HG03378 (cell line): ENCODE measurements at regions not wholly inside any gene's neighbourhood (a gene's known extent, or its start where the extent isn't known, plus 50 kb on each side); places are given as distances from the start of the nearest gene placed in this dataset.

Source experiments
- ATAC-seq: cut with Tn5 transposase; IDR thresholded peaks from one replicate; pipeline ENCODE4 v1.9.1; 2021; ENCODE audit warnings: mild to moderate bottlenecking, moderate library complexity; ENCODE audit not compliant: unreplicated experiment

- ATAC-seq = no peak
These were observed 531.9 kb downstream of the QKI start for GRCh38 chr6:163946437-163946836.

DNA sequence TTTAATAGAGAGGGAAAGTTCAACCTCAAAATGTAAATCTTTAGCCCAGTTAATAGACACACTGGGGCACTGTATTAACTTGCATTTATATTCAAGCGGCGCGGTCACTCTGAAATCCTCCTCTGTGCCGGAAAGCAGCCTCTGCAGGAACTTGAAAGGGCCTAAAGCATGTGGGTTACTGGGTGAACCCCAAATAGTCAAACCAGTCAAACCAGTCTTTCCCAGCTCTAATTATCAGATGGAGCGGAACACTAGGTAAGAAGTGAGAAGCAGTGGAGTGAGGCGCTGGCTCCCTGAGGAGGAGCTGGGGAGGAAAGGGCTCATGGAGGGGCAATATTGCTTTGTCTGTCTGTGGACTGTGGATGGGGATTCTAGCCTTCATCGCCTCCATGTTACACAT lies 531.3 kb downstream of the QKI start:
- no peak for ATAC-seq

- ATAC-seq = no peak
These were observed 530.4 kb downstream of the QKI start for GRCh38 chr6:163944897-163945296.

DNA sequence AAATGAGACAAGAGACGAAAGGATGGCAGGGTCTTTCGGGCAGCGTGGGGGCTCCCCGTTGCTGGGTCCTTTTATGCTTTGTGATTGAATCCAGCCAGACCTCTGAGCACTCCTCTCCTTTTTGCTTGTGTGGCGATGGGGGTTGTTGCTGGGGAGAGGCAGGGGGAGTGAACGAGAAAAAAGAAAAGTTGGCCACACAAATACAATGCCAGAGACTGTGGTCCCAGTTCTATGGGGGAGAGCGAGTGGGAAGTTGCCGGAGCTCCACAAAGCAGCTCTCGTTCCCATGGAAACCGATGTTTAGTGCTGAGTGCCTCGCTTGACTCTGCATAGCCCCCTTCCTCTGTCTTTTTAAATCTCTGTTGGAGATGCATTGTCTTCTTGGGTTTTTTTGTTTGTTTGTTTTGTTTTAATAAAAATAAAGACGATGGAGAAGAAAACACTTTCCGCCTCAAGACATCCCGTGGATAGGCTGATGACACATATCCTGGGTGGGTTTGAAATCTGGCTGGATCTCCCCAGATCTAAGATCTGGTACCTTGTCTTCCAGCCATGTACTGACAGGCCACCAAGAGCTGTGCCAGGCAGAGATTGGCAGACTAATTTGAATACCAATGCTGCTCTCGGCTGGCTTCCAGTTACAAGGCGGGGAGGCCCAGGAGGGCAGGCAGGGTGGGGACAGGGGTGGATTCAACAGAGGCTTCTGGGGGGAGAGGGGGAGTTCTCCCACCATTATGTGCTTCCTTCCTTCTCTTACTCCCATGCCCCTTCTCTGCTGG lies 529.3 kb downstream of the QKI start:
- no peak for ATAC-seq

GRCh38 chr6:163942790-163943189 lies 528.3 kb downstream of the QKI start:
- no peak for ATAC-seq

DNA sequence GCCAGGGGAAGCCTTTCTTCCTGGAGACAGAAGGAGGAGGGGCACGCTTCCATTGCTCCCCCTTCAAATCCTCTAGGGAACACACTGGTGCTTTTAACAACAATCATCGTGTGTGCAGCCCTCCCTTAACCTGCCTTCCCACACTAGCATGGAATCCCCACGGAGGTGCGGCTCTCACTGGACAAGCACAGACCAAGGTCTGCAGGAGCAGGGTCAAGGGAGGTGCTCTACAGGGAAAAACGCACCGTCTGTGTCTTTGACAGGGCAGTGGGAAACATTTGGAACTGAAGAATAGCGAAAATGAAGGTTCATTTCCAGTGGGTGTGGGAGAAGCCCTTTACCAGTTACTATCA lies 527.1 kb downstream of the QKI start:
- no peak for ATAC-seq

GRCh38 chr6:163940705-163941623 lies 526.4 kb downstream of the QKI start:
- ATAC-seq = no peak

DNA sequence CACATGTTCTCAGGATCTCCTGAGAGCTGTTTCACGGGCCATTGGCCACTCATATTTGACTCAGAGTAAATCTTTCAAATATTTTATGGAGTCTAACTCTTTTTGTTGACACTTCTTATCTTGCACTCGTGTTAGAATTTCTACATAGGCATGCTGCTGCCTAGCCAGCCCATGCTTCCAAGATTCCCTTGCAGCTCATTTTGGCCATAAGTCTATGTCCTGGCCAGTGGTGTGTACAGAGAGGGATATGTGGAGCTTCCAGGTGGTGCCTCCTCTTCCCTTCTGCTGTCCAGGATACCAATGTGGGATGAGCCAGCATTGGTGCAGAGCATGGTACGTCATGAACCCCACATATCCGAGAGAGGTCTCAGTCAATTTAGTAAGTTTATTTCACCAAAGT lies 522.6 kb downstream of the QKI start:
- ATAC-seq = no peak

DNA sequence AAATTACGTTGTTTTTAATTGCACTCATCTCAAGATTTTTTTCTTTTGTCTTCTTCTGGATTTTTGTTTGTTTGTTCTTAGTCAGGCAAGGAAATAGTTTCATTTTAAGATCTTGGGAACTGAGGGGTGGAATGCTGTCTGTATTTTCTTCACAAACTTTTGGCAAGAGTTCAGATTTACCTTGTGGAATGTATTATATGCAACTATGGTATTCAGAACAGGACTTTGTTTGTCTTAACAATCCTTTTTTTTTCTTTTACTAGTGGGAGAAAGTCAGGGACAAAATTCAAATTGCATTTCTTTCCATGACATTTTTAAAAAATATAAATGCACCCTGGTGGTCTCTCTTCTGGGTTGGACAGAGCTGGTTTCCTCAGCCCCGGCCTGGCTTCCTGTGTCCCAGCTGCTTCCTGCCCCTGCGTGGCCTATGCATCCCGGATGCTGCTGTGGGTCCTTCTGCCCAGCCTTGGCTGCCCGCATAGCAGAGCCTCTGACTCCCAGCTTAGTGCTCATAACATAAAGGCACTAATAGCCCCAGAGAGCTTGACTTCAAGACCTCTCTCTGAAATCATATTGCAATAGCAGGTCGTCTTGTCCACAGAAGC lies 520.7 kb downstream of the QKI start:
- no peak for ATAC-seq

GRCh38 chr6:163930012-163930411 lies 515.5 kb downstream of the QKI start:
- no peak for ATAC-seq

DNA sequence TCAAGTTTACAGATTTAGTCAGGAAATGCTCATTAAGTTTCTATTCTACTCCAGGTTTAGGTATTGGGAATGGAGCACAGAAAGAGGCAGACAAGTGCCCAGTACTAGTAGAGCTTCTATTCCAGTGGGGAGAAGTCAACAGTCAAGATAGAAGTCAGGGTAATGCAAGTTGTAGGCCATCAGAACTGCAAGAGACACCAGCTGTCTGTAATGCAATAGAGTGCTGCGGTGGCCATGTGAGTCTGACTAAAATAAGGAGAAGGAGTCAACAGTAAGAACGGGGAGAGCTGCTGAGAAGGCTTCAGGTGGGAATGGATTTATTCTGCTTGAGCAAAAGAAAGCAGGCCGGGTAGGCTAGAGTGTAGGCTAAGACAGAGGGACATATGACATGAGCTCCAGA lies 515.0 kb downstream of the QKI start:
- ATAC-seq = no peak

- ATAC-seq = no peak
These were observed 512.1 kb downstream of the QKI start for GRCh38 chr6:163926642-163927041.

DNA sequence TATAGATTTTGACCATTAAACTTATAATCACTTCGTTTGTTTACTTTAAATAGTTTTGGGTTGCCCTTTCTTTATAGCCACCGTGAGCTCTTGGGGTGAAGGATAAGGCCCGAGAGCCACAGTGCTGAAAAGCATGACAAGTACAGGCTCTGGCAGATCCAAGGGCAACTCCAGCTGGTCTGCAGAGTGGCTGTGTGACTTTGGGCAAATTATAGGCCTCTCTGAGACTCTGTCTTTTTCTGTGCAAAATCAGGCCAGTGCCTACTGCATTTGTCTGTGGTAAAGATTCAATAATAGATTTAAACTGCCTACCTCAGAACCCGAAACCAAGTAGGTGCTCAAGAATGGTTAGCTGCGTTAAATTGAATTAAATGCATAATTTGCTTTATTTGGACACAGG lies 511.3 kb downstream of the QKI start:
- ATAC-seq = no peak

GRCh38 chr6:163923658-163924411 lies 509.3 kb downstream of the QKI start:
- ATAC-seq = no peak

GRCh38 chr6:163922562-163922961 lies 508.0 kb downstream of the QKI start:
- ATAC-seq = no peak

GRCh38 chr6:163919652-163920051 lies 505.1 kb downstream of the QKI start:
- ATAC-seq = no peak

DNA sequence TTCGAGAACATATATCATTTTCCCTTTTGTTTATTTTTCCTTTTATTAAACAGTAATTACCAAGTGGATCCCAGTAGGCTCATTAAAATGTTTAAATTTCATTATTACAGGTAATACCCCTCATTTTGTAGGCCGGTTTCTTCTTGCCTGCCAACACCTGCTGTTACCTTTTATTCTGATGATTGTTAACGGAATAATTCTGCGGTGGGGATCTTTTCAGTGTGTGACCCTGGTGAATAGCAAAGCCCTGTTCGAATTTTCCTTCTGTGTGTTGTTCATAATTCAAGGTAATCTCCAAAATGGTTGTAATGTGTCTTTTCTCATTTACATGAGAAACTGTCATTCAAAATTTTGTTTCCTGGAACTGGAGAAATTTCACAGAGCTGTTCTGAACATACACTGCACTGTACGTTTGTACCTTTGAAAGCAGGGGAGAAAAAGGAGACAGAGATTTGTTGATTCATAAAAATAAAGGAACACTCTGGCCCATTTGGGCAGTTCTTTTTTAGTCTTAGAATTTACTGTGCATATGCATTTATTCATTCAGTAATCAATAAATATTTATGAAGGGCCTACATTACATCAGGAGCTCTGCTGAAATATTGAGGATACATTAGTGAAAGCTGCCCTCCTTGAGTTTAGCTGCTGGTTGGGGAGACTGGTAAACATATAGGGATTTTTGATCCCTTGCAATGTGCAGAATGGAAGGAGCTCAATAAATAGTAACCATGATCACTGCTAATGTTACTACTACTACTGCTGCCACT lies 502.0 kb downstream of the QKI start:
- ATAC-seq = no peak

DNA sequence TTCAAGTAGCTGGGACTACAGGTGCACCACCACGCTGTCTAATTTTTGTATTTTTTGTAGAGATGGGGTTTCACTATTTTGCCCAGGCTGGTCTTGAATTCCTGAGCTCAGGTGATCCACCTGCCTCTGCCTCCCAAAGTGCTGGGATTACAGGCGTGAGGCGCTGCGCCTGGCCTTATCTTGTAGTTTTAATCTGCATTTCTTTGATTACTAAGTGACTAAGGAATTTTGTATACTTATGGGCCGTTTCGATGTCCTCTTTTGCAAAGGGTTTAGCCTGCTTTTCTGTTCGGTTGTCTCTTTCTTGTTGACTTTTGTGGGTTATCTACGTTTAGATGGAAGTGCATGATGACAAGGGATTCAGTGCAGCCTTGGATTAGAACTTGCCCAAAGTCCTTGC lies 500.6 kb downstream of the QKI start:
- ATAC-seq = no peak

DNA sequence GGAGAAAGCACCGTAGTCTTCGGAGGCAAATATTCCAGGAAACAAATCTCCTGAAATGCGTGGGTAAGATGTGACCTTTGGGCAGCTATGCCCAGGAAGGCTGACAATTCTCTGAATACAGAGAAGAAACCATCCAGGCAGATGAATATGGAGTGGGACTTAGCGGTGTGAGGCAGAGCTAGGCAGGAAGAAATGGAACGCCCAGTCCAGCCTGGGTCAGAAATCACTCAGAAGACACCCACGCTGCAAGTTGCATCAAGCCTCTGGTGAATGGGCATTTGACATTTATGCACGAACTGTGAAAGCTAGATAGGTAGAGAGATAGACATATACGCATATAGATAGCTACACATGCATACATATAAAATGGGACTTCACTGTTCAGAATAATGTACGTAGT lies 498.5 kb downstream of the QKI start:
- ATAC-seq = no peak

DNA sequence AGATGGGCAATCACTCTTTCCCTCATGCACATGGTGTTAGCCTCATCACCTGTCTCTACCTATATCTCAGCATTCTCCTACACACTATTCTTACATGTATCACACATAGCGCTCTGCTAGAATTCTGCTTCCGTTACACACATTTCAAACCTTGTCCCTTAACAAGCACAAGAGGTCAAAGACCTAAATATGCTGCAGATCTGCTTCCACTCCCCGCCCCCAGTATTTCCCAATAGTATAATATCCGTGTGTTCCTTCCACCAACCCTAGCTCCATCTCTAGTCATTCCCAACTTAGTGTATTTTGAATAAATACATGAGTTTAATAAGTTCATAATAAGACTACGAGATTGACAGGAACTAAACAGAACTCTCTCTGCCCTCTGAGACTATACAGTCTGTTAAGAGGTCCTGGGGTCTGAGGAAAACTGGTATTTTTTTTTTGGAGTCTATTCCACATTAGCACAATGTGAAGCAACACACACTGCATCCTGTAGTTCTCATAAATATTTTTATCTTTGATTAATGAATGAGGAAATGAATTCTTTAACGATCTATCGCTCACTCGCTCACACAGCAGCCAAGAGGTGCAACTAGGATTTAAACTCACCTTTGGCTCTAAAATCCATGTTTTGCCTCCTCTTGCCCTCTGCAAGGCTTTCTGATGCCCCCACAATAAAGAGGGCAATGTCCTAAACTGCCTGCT lies 491.6 kb downstream of the QKI start:
- no peak for ATAC-seq
